ENCODE measurements at regions not wholly inside any gene's neighbourhood (a gene's known extent, or its start where the extent isn't known, plus 50 kb on each side); places are given as distances from the start of the nearest gene placed in this dataset.

GRCh38 chr1:191572479-191572878, 585.8 kb upstream of the RGS18 start:
- no peak for DNase-seq
- intact Hi-C loops (cut with micrococcal nuclease; ENCODE audit: unreplicated experiment): loop anchor here (10.0 kb wide), 1 partner anchor 58 kb away; no protein-coding TSS in a partner anchor

GRCh38 chr1:191575180-191575579, 583.1 kb upstream of the RGS18 start:
- no TSS peak for BruUV-seq (replicated peaks)

More at GRCh38 chr1:191572479-191572878, 585.8 kb upstream of the RGS18 start:
- Mint-ChIP-seq H3K4me3 (ENCODE audit: low read depth, unreplicated experiment) (no peak overlapping the region), H3K36me3 (ENCODE audit: insufficient read depth, unreplicated experiment) (no peaks in the 10 kb centered on the region), H3K9me3 (ENCODE audit: low read depth, unreplicated experiment) (no peaks in the 10 kb centered on the region), H3K27ac (ENCODE audit: unreplicated experiment) (no peak overlapping the region), H3K27me3 (ENCODE audit: unreplicated experiment) (no peaks in the 10 kb centered on the region), H3K4me1 (ENCODE audit: low read depth, unreplicated experiment) (peaks cover 13% of the 10 kb centered on the region)
- CTCF ChIA-PET: no interaction called here
- no TSS peak for BruUV-seq (replicated peaks)
- TF ChIP-seq CTCF (IDR thresholded peaks at IDR 0.05; ENCODE audit: unreplicated experiment): no peak

GRCh38 chr1:191575746-191576145, 582.5 kb upstream of the RGS18 start:
- Mint-ChIP-seq H3K27ac (ENCODE audit: unreplicated experiment) (no peak overlapping the region), H3K4me3 (ENCODE audit: low read depth, unreplicated experiment) (no peak overlapping the region), H3K9me3 (ENCODE audit: low read depth, unreplicated experiment) (no peaks in the 10 kb centered on the region), H3K27me3 (ENCODE audit: unreplicated experiment) (no peaks in the 10 kb centered on the region), H3K4me1 (ENCODE audit: low read depth, unreplicated experiment) (peaks cover 13% of the 10 kb centered on the region), H3K36me3 (ENCODE audit: insufficient read depth, unreplicated experiment) (no peaks in the 10 kb centered on the region)
- CTCF ChIA-PET: no interaction called here
- DNase-seq: no peak
- TF ChIP-seq CTCF (IDR thresholded peaks at IDR 0.05; ENCODE audit: unreplicated experiment): no peak
- no TSS peak for BruUV-seq (replicated peaks)
- intact Hi-C loops (cut with micrococcal nuclease; ENCODE audit: unreplicated experiment): loop anchor here (10.0 kb wide), 1 partner anchor 61 kb away; no protein-coding TSS in a partner anchor

More at GRCh38 chr1:191575180-191575579, 583.1 kb upstream of the RGS18 start:
- intact Hi-C loops (cut with micrococcal nuclease; ENCODE audit: unreplicated experiment): loop anchor here (10.0 kb wide), 1 partner anchor 60 kb away; no protein-coding TSS in a partner anchor
- no peak for DNase-seq
- no peak overlapping the region for H3K27ac Mint-ChIP-seq (ENCODE audit: unreplicated experiment)
- H3K4me3 Mint-ChIP-seq (ENCODE audit: low read depth, unreplicated experiment): no peak overlapping the region
- no peak for TF ChIP-seq CTCF (IDR thresholded peaks at IDR 0.05; ENCODE audit: unreplicated experiment)
- H3K36me3 Mint-ChIP-seq (ENCODE audit: insufficient read depth, unreplicated experiment): no peaks in the 10 kb centered on the region
- CTCF ChIA-PET: no interaction called here
- H3K4me1 Mint-ChIP-seq (ENCODE audit: low read depth, unreplicated experiment): peaks cover 13% of the 10 kb centered on the region
- no peaks in the 10 kb centered on the region for H3K9me3 Mint-ChIP-seq (ENCODE audit: low read depth, unreplicated experiment)
- no peaks in the 10 kb centered on the region for H3K27me3 Mint-ChIP-seq (ENCODE audit: unreplicated experiment)

GRCh38 chr1:191577213-191577612, 581.0 kb upstream of the RGS18 start:
- BruUV-seq (replicated peaks): no TSS peak
- no peaks in the 10 kb centered on the region for H3K9me3 Mint-ChIP-seq (ENCODE audit: low read depth, unreplicated experiment)
- no peak overlapping the region for H3K27ac Mint-ChIP-seq (ENCODE audit: unreplicated experiment)
- CTCF ChIA-PET: interaction anchor here (0.6 kb wide), 1 partner anchor 709 kb away, joined by 3 read pairs; no protein-coding TSS in a partner anchor
- H3K4me1 Mint-ChIP-seq (ENCODE audit: low read depth, unreplicated experiment): peaks cover 13% of the 10 kb centered on the region
- H3K27me3 Mint-ChIP-seq (ENCODE audit: unreplicated experiment): no peaks in the 10 kb centered on the region
- intact Hi-C loops (cut with micrococcal nuclease; ENCODE audit: unreplicated experiment): loop anchor here (10.0 kb wide), 1 partner anchor 62 kb away; no protein-coding TSS in a partner anchor
- no peak overlapping the region for H3K4me3 Mint-ChIP-seq (ENCODE audit: low read depth, unreplicated experiment)
- DNase-seq: no peak
- H3K36me3 Mint-ChIP-seq (ENCODE audit: insufficient read depth, unreplicated experiment): no peaks in the 10 kb centered on the region
- no peak for TF ChIP-seq CTCF (IDR thresholded peaks at IDR 0.05; ENCODE audit: unreplicated experiment)

Data from Calu3 (cell line).